OCI-LY3 (cell line): ENCODE measurements at regions not wholly inside any gene's neighbourhood (a gene's known extent, or its start where the extent isn't known, plus 50 kb on each side); places are given as distances from the start of the nearest gene placed in this dataset.

Experiments
- EZH2phosphoT487 ChIP-seq: fragments of 200-600 bp; shearing (Covaris generic); IDR thresholded peaks from 2 replicates; pipeline ENCODE4 v1.6.1; 2018; ENCODE audit warnings: antibody characterized with exemption, mixed run types, low read depth
- TF ChIP-seq, protein P1 (sequence below): fragments of 200-600, 300-600 bp; sonication (generic); IDR thresholded peaks from 2 replicates; pipeline ENCODE4 v1.5.1; 2014; ENCODE audit warnings: antibody characterized with exemption, low read length, low read depth

DNA sequence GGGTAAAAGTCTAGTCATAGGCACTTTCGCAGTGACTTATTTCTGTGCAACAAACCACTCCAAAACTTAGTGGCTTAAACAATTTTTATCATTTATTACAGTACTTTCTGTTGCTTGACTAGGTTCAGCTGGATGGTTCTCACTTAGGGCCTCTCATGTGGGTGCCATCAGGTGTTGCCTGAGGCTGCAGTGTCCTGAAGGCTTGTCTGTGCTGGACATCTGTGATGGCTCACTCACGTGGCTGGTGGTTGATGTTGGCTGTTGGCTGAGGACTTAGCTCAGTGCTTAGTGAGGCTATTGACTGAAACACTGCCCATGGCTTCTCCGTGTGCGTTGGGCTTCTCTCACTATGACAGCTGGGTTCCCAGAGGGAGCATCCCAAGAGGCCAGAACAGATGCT lies 81.4 kb upstream of the GCFC2 start:
- TF ChIP-seq, protein P1, sequence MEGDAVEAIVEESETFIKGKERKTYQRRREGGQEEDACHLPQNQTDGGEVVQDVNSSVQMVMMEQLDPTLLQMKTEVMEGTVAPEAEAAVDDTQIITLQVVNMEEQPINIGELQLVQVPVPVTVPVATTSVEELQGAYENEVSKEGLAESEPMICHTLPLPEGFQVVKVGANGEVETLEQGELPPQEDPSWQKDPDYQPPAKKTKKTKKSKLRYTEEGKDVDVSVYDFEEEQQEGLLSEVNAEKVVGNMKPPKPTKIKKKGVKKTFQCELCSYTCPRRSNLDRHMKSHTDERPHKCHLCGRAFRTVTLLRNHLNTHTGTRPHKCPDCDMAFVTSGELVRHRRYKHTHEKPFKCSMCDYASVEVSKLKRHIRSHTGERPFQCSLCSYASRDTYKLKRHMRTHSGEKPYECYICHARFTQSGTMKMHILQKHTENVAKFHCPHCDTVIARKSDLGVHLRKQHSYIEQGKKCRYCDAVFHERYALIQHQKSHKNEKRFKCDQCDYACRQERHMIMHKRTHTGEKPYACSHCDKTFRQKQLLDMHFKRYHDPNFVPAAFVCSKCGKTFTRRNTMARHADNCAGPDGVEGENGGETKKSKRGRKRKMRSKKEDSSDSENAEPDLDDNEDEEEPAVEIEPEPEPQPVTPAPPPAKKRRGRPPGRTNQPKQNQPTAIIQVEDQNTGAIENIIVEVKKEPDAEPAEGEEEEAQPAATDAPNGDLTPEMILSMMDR, result no peak
- TF ChIP-seq EZH2phosphoT487, result no peak
